Thyroid gland (tissue), 4 donors: ENCODE measurements at regions not wholly inside any gene's neighbourhood (a gene's known extent, or its start where the extent isn't known, plus 50 kb on each side); places are given as distances from the start of the nearest gene placed in this dataset.

Experiments
- POLR2A ChIP-seq, 2 donors: fragments of 450-650 bp; IDR thresholded peaks; one replicate each; pipeline ENCODE4 v1.6.1; 2017; ENCODE audit warnings: antibody characterized with exemption in 2 of 2, mild to moderate bottlenecking in 2 of 2, moderate library complexity in 1 of 2
- TF ChIP-seq, protein P1 (sequence below), 6 experiments: fragments of 200-600 bp in 3 of 6; fragments of 450-650 bp in 3 of 6; sonication (generic) in 3 of 6; IDR thresholded peaks; one replicate each; pipeline ENCODE4 v1.5.1; 2016 to 2019; ENCODE audit warnings: antibody characterized with exemption in 6 of 6, mild to moderate bottlenecking in 2 of 6, inconsistent platforms in 1 of 6, moderate library complexity in 1 of 6

DNA sequence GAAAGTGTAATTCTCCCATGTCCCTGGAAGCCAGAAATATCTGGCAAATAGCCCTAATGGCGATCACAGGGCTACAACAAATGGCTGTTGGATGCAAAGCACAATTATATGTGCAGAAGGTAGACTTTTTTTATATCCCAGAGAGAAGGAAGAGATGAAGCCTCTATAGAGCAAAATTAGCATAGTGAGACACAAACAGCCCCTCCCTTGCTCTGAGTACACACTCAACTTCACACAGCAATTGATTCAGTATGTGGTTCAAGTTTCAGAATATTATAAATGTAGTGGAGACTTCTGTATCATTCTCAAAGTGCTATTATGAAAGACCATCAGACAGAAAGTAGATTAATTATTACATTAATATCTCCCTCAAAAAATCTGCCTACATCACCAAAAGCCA, 246.5 kb upstream of the TBX18 start:
- TF ChIP-seq, protein P1, sequence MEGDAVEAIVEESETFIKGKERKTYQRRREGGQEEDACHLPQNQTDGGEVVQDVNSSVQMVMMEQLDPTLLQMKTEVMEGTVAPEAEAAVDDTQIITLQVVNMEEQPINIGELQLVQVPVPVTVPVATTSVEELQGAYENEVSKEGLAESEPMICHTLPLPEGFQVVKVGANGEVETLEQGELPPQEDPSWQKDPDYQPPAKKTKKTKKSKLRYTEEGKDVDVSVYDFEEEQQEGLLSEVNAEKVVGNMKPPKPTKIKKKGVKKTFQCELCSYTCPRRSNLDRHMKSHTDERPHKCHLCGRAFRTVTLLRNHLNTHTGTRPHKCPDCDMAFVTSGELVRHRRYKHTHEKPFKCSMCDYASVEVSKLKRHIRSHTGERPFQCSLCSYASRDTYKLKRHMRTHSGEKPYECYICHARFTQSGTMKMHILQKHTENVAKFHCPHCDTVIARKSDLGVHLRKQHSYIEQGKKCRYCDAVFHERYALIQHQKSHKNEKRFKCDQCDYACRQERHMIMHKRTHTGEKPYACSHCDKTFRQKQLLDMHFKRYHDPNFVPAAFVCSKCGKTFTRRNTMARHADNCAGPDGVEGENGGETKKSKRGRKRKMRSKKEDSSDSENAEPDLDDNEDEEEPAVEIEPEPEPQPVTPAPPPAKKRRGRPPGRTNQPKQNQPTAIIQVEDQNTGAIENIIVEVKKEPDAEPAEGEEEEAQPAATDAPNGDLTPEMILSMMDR (IDR thresholded peaks at IDR 0.05), result no peak
- TF ChIP-seq POLR2A (IDR thresholded peaks at IDR 0.05), result no peak
